Esophagus squamous epithelium (tissue), 5 donors: ENCODE measurements at regions not wholly inside any gene's neighbourhood (a gene's known extent, or its start where the extent isn't known, plus 50 kb on each side); places are given as distances from the start of the nearest gene placed in this dataset.

Source experiments
- DNase-seq: peaks from one replicate; lab custom pipeline; 2025; lab: John Stamatoyannopoulos, UW
- H3K27ac ChIP-seq, 4 donors: fragments of 200-600 bp; sonication (generic); one replicate each; pipeline ENCODE4 v1.5.1; 2016 to 2019; ENCODE audit warnings: mild to moderate bottlenecking in 1 of 4
- H3K27me3 ChIP-seq, 4 donors: fragments of 200-600 bp; sonication (generic); 1 replicate in 3 of 4; 2 replicates in 1 of 4; pipeline versions ENCODE4 v1.5.1 to v1.6.0; 2017 to 2021; ENCODE audit warnings: antibody characterized with exemption in 1 of 4
- H3K36me3 ChIP-seq, 3 donors: fragments of 200-600 bp; sonication (generic); one replicate each; pipeline ENCODE4 v1.5.1; 2016 to 2019
- H3K4me1 ChIP-seq, 3 donors: fragments of 200-600 bp; sonication (generic); one replicate each; pipeline ENCODE4 v1.5.1; 2017 to 2019
- H3K4me3 ChIP-seq, 4 donors: fragments of 200-600 bp; sonication (generic); 1 replicate in 3 of 4; 2 replicates in 1 of 4; pipeline ENCODE4 v1.5.1; 2016 to 2019; ENCODE audit warnings: mild to moderate bottlenecking in 2 of 4, moderate library complexity in 1 of 4
- H3K9me3 ChIP-seq, 3 donors: fragments of 200-600 bp; sonication (generic); one replicate each; pipeline ENCODE4 v1.5.1; 2016 to 2019
- CTCF ChIP-seq, 6 experiments: fragments of 450-650 bp in 4 of 6; fragments of 200-600 bp in 2 of 6; sonication (generic) in 2 of 6; IDR thresholded peaks; one replicate each; pipeline ENCODE4 v1.5.1; 2016 to 2019; ENCODE audit warnings: antibody characterized with exemption in 6 of 6, mild to moderate bottlenecking in 4 of 6, moderate library complexity in 4 of 6
- POLR2A ChIP-seq, 4 donors: fragments of 450-650 bp; IDR thresholded peaks; one replicate each; pipeline ENCODE4 v1.6.1; 2017; ENCODE audit warnings: antibody characterized with exemption in 4 of 4, mild to moderate bottlenecking in 4 of 4, moderate library complexity in 3 of 4
- WGBS, 2 donors: methylation state at CpG; one replicate each; pipeline ENCODE4 v1.1.5; 2018; 5-methylcytosine and 5-hydroxymethylcytosine counted together
- intact Hi-C: fragments of 100-400 bp; cut with DNase I; formaldehyde crosslinking; loops from one replicate; pipeline ENCODE4 v1.15.0; 2022
- donor health status: DM: yes; HTN: yes; CAD: no.

GRCh38 chr3:43207628-43208085 lies 78.7 kb upstream of the SNRK start:
- Histone ChIP-seq H3K9me3 (no peaks in the 10 kb centered on the region), H3K27me3 (peaks cover 0 to 3% (median 0%) of the 10 kb centered on the region in 4 donors), H3K4me3 (no peak overlapping the region), H3K4me1 (no peaks in the 10 kb centered on the region), H3K27ac (no peak overlapping the region), H3K36me3 (no peaks in the 10 kb centered on the region)
- TF ChIP-seq CTCF (IDR thresholded peaks at IDR 0.05) (no peak), POLR2A (IDR thresholded peaks at IDR 0.05) (no peak)
- DNase-seq, result no peak
- intact Hi-C loops, result no loop called here
- WGBS, 2 donors, result 67 to 77% methylated on average over 3 of the region's 3 CpGs

- no peaks in the 10 kb centered on the region for H3K9me3 ChIP-seq
- TF ChIP-seq CTCF (IDR thresholded peaks at IDR 0.05) (no peak), POLR2A (IDR thresholded peaks at IDR 0.05) (no peak)
- intact Hi-C loops, result no loop called here
- no peak for DNase-seq
- H3K27me3 ChIP-seq, result peaks cover 0 to 3% (median 0%) of the 10 kb centered on the region in 4 donors
- no peak overlapping the region for H3K4me3 ChIP-seq
- WGBS, 2 donors, result 78 to 84% methylated on average over 10 of the region's 10 CpGs
- no peaks in the 10 kb centered on the region for H3K4me1 ChIP-seq
- no peaks in the 10 kb centered on the region for H3K36me3 ChIP-seq
- no peak overlapping the region for H3K27ac ChIP-seq
Observed at GRCh38 chr3:43206632-43207031, 79.7 kb upstream of the SNRK start.

- Histone ChIP-seq H3K9me3 (no peaks in the 10 kb centered on the region), H3K27ac (no peak overlapping the region), H3K4me1 (no peaks in the 10 kb centered on the region), H3K27me3 (peaks cover 0 to 7% (median 0%) of the 10 kb centered on the region in 4 donors), H3K36me3 (no peaks in the 10 kb centered on the region), H3K4me3 (no peak overlapping the region)
- no peak for TF ChIP-seq POLR2A (IDR thresholded peaks at IDR 0.05)
- no peak for TF ChIP-seq CTCF (IDR thresholded peaks at IDR 0.05)
- no peak for DNase-seq
- intact Hi-C loops, result no loop called here
- WGBS, 2 donors, result 71 to 77% methylated on average over 6 to 7 of the region's 7 CpGs
Observed at GRCh38 chr3:43206105-43206504, 80.2 kb upstream of the SNRK start.

- TF ChIP-seq POLR2A (IDR thresholded peaks at IDR 0.05) (no peak), CTCF (IDR thresholded peaks at IDR 0.05) (no peak)
- DNase-seq, result no peak
- no peak overlapping the region for H3K27ac ChIP-seq
- H3K9me3 ChIP-seq, result no peaks in the 10 kb centered on the region
- WGBS, 2 donors, result 70 to 87% methylated on average over 3 of the region's 3 CpGs
- no peak overlapping the region for H3K4me3 ChIP-seq
- H3K4me1 ChIP-seq, result no peaks in the 10 kb centered on the region
- intact Hi-C loops, result no loop called here
- H3K27me3 ChIP-seq, result peaks cover 0 to 24% (median 0%) of the 10 kb centered on the region in 4 donors
- H3K36me3 ChIP-seq, result no peaks in the 10 kb centered on the region
Observed at GRCh38 chr3:43203022-43203421, 83.3 kb upstream of the SNRK start.

- TF ChIP-seq CTCF (IDR thresholded peaks at IDR 0.05) (no peak), POLR2A (IDR thresholded peaks at IDR 0.05) (no peak)
Observed at GRCh38 chr3:43201581-43201980, 84.8 kb upstream of the SNRK start.

More at GRCh38 chr3:43201581-43201980, 84.8 kb upstream of the SNRK start:
- no peaks in the 10 kb centered on the region for H3K4me1 ChIP-seq
- no peak overlapping the region for H3K4me3 ChIP-seq
- no peaks in the 10 kb centered on the region for H3K36me3 ChIP-seq
- H3K27ac ChIP-seq, result no peak overlapping the region
- WGBS, 2 donors, result 90 to 100% methylated on average over 1 of the region's 1 CpG
- intact Hi-C loops, result no loop called here
- peaks cover 0 to 25% (median 0%) of the 10 kb centered on the region in 4 donors for H3K27me3 ChIP-seq
- no peaks in the 10 kb centered on the region for H3K9me3 ChIP-seq
- no peak for DNase-seq
